Ascending aorta (tissue), 2 donors: ENCODE measurements at regions not wholly inside any gene's neighbourhood (a gene's known extent, or its start where the extent isn't known, plus 50 kb on each side); places are given as distances from the start of the nearest gene placed in this dataset.

Source experiments
- DNase-seq, 2 donors: peaks; one replicate each; pipeline ENCODE4 v3.0.0-alpha.2; 2019; ENCODE audit warnings: low spot score in 2 of 2
- H3K27ac ChIP-seq, 2 donors: fragments of 200-600 bp; sonication (generic); one replicate each; pipeline ENCODE4 v1.5.1; 2016 to 2017; ENCODE audit warnings: mild to moderate bottlenecking in 1 of 2
- H3K27me3 ChIP-seq: fragments of 200-600 bp; sonication (generic); one replicate; pipeline ENCODE4 v1.5.1; 2017
- H3K36me3 ChIP-seq, 2 donors: fragments of 200-600 bp; sonication (generic); one replicate each; pipeline ENCODE4 v1.5.1; 2016
- H3K4me1 ChIP-seq, 2 donors: fragments of 200-600 bp; sonication (generic); one replicate each; pipeline ENCODE4 v1.5.1; 2016 to 2017; ENCODE audit warnings: mild to moderate bottlenecking in 1 of 2
- H3K4me3 ChIP-seq, 2 donors: fragments of 200-600 bp; sonication (generic); one replicate each; pipeline ENCODE4 v1.5.1; 2016 to 2017; ENCODE audit warnings: mild to moderate bottlenecking in 1 of 2
- H3K9me3 ChIP-seq, 2 donors: fragments of 200-600 bp; sonication (generic); one replicate each; pipeline ENCODE4 v1.5.1; 2016
- CTCF ChIP-seq, 3 experiments: fragments of 200-600 bp in 2 of 3; fragments of 450-650 bp in 1 of 3; sonication (generic) in 2 of 3; IDR thresholded peaks; one replicate each; pipeline ENCODE4 v1.5.1; 2016 to 2019; ENCODE audit warnings: antibody characterized with exemption in 3 of 3, mild to moderate bottlenecking in 1 of 3, moderate library complexity in 1 of 3
- intact Hi-C: fragments of 100-400 bp; cut with DNase I; formaldehyde crosslinking; loops from one replicate; pipeline ENCODE4 v1.15.1; 2023

DNA sequence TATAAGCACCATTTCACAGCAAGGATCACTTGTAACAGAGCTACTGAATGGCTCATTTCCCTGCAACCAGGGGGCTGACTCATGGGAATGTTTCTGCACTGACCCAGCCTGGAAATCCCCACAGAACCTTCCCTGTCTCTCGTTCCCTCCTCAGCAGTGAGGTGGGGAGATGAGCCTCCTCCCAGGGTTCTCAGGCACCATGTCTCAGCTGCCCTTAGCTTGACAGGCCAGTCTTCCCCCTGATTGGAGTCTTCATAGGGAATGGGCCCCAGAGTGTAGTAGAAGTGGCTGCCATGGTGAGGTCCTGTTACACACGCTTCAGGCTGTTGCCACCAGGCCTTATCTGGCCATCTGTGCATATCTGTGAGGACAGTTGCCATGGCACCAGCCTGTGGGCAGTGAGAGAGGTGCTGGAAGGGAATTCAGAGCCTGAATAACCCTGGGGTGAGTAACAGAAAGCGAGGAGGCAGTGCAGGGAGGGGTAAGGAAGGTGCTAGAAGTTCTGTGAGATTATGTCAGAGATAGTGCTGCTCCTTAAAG lies 324.4 kb downstream of the ENC1 start:
- peak; percentile 43 to 90 for DNase-seq
- H3K27me3 ChIP-seq, result no peaks in the 10 kb centered on the region
- intact Hi-C loops, result loop anchor here (5.0 to 10.0 kb wide), 2 partner anchors 326 to 381 kb away; partner anchors contain the start of gene ENC1
- no peak overlapping the region for H3K4me3 ChIP-seq
- H3K36me3 ChIP-seq, result no peaks in the 10 kb centered on the region
- no peak for TF ChIP-seq CTCF (IDR thresholded peaks at IDR 0.05)
- peak overlapping the region; percentile 78 to 80 for H3K27ac ChIP-seq
- H3K4me1 ChIP-seq, result peaks cover 0 to 20% of the 10 kb centered on the region in 2 donors
- no peaks in the 10 kb centered on the region for H3K9me3 ChIP-seq

- no peak for TF ChIP-seq CTCF (IDR thresholded peaks at IDR 0.05)
- no peak overlapping the region for H3K4me3 ChIP-seq
- no peaks in the 10 kb centered on the region for H3K36me3 ChIP-seq
- DNase-seq, result no peak
- H3K4me1 ChIP-seq, result peaks cover 0 to 20% of the 10 kb centered on the region in 2 donors
- intact Hi-C loops, result loop anchor here (5.0 to 10.0 kb wide), 2 partner anchors 327 to 380 kb away; partner anchors contain the start of gene ENC1
- H3K27me3 ChIP-seq, result no peaks in the 10 kb centered on the region
- H3K27ac ChIP-seq, result no peak overlapping the region
- no peaks in the 10 kb centered on the region for H3K9me3 ChIP-seq
These were observed 325.6 kb downstream of the ENC1 start for GRCh38 chr5:74314906-74315305.

- no peak overlapping the region for H3K27ac ChIP-seq
- intact Hi-C loops, result loop anchor here (10.0 kb wide), 1 partner anchor 379 kb away; no protein-coding TSS in a partner anchor
- H3K36me3 ChIP-seq, result no peaks in the 10 kb centered on the region
- H3K4me1 ChIP-seq, result peaks cover 0 to 20% of the 10 kb centered on the region in 2 donors
- H3K27me3 ChIP-seq, result no peaks in the 10 kb centered on the region
- no peaks in the 10 kb centered on the region for H3K9me3 ChIP-seq
- DNase-seq, result no peak
- no peak overlapping the region for H3K4me3 ChIP-seq
- TF ChIP-seq CTCF (IDR thresholded peaks at IDR 0.05), result no peak
These were observed 326.6 kb downstream of the ENC1 start for GRCh38 chr5:74313896-74314295.

GRCh38 chr5:74312746-74313145 lies 327.8 kb downstream of the ENC1 start:
- peaks cover 0 to 19% of the 10 kb centered on the region in 2 donors for H3K4me1 ChIP-seq
- intact Hi-C loops, result loop anchor here (10.0 kb wide), 1 partner anchor 378 kb away; no protein-coding TSS in a partner anchor
- H3K27ac ChIP-seq, result no peak overlapping the region
- no peaks in the 10 kb centered on the region for H3K9me3 ChIP-seq
- TF ChIP-seq CTCF (IDR thresholded peaks at IDR 0.05), result no peak
- H3K36me3 ChIP-seq, result no peaks in the 10 kb centered on the region
- no peak overlapping the region for H3K4me3 ChIP-seq
- no peak for DNase-seq
- H3K27me3 ChIP-seq, result no peaks in the 10 kb centered on the region

DNA sequence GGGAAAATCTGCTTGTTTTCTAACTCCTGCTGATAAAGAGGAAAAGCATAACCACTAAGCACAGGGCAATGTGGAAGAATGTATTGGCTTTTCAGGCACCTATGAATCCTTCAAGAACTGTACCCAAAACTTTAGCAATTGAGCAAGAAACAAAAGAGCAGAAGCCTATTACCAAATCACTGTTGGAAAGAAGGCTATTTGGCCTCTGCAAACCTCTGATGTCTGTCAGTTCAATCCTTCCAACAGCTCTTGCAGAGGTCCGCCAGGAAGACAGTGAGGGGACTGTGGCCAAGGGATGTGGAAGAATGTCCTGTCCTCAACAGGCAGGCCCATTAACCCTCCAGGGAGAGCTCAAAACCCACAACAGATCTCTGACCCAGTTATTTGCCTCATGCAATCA lies 328.6 kb downstream of the ENC1 start:
- peak in 1 of 2 donors; percentile 65 for DNase-seq
- peaks cover 0 to 13% of the 10 kb centered on the region in 2 donors for H3K4me1 ChIP-seq
- H3K27ac ChIP-seq, result no peak overlapping the region
- no peaks in the 10 kb centered on the region for H3K27me3 ChIP-seq
- no peaks in the 10 kb centered on the region for H3K9me3 ChIP-seq
- H3K4me3 ChIP-seq, result no peak overlapping the region
- no peak for TF ChIP-seq CTCF (IDR thresholded peaks at IDR 0.05)
- no peaks in the 10 kb centered on the region for H3K36me3 ChIP-seq
- intact Hi-C loops, result loop anchor here (10.0 kb wide), 1 partner anchor 377 kb away; no protein-coding TSS in a partner anchor
